Esophagus muscularis mucosa (tissue), 4 donors: ENCODE measurements at regions not wholly inside any gene's neighbourhood (a gene's known extent, or its start where the extent isn't known, plus 50 kb on each side); places are given as distances from the start of the nearest gene placed in this dataset.

Experiments used
- DNase-seq: peaks from one replicate; pipeline ENCODE4 v3.0.0-alpha.2; 2017; ENCODE audit errors: extremely low spot score
- H3K27ac ChIP-seq, 4 donors: fragments of 200-600 bp; sonication (generic); replicated peaks in 1 of 4; 1 replicate in 3 of 4; 2 replicates in 1 of 4; pipeline ENCODE4 v1.5.1; 2016 to 2019; ENCODE audit warnings: mild to moderate bottlenecking in 1 of 4
- H3K27me3 ChIP-seq, 4 donors: fragments of 200-600 bp; sonication (generic); one replicate each; pipeline versions ENCODE4 v1.5.1 to v1.6.0; 2016 to 2019
- H3K36me3 ChIP-seq, 4 donors: fragments of 200-600 bp; sonication (generic); one replicate each; pipeline ENCODE4 v1.5.1; 2016 to 2019
- H3K4me1 ChIP-seq, 4 donors: fragments of 200-600 bp; sonication (generic); one replicate each; pipeline ENCODE4 v1.5.1; 2016 to 2019
- H3K4me3 ChIP-seq, 4 donors: fragments of 200-600 bp; sonication (generic); 1 replicate in 2 of 4; 2 replicates in 2 of 4; pipeline ENCODE4 v1.5.1; 2016 to 2019; ENCODE audit warnings: mild to moderate bottlenecking in 4 of 4, moderate library complexity in 1 of 4
- H3K9me3 ChIP-seq, 4 donors: fragments of 200-600 bp; sonication (generic); 1 replicate in 3 of 4; 2 replicates in 1 of 4; pipeline ENCODE4 v1.5.1; 2016 to 2019
- CTCF ChIP-seq, 3 experiments: fragments of 200-600 bp in 2 of 3; fragments of 450-650 bp in 1 of 3; sonication (generic) in 2 of 3; IDR thresholded peaks; one replicate each; pipeline ENCODE4 v1.5.1; 2017 to 2019; ENCODE audit warnings: antibody characterized with exemption in 3 of 3, mild to moderate bottlenecking in 2 of 3, moderate library complexity in 1 of 3
- EP300 ChIP-seq: sonication (generic); formaldehyde crosslinking; IDR thresholded peaks from one replicate; pipeline ENCODE4 v1.6.1; 2017; ENCODE audit warnings: antibody characterized with exemption
- POLR2A ChIP-seq: fragments of 450-650 bp; IDR thresholded peaks from one replicate; pipeline ENCODE4 v1.6.1; 2017; ENCODE audit warnings: antibody characterized with exemption, moderate library complexity, mild to moderate bottlenecking, low read depth
- POLR2AphosphoS5 ChIP-seq, 2 donors: sonication (generic); formaldehyde crosslinking; IDR thresholded peaks; one replicate each; pipeline ENCODE4 v1.6.1; 2017; ENCODE audit warnings: antibody characterized with exemption in 2 of 2
- WGBS: methylation state at CpG from one replicate; pipeline ENCODE4 v1.1.5; 2018; 5-methylcytosine and 5-hydroxymethylcytosine counted together
- intact Hi-C: fragments of 100-400 bp; cut with DNase I; formaldehyde crosslinking; loops from one replicate; pipeline ENCODE4 v1.15.1; 2023

GRCh38 chr16:85359147-85359822 lies 247.0 kb upstream of the CIBAR2 start:
- Histone ChIP-seq H3K36me3 (no peaks in the 10 kb centered on the region), H3K4me3 (no peak overlapping the region), H3K27me3 (no peaks in the 10 kb centered on the region), H3K9me3 (peaks cover 0 to 4% (median 0%) of the 10 kb centered on the region in 4 donors), H3K4me1 (peaks cover 3 to 39% (median 27%) of the 10 kb centered on the region in 4 donors), H3K27ac (no peak overlapping the region)
- DNase-seq, result no peak
- WGBS, result 95% methylated on average over 11 of the region's 21 CpGs
- TF ChIP-seq CTCF (IDR thresholded peaks at IDR 0.05) (no peak), POLR2AphosphoS5 (IDR thresholded peaks at IDR 0.05) (no peak), EP300 (no peak), POLR2A (no peak)
- intact Hi-C loops, result no loop called here

DNA sequence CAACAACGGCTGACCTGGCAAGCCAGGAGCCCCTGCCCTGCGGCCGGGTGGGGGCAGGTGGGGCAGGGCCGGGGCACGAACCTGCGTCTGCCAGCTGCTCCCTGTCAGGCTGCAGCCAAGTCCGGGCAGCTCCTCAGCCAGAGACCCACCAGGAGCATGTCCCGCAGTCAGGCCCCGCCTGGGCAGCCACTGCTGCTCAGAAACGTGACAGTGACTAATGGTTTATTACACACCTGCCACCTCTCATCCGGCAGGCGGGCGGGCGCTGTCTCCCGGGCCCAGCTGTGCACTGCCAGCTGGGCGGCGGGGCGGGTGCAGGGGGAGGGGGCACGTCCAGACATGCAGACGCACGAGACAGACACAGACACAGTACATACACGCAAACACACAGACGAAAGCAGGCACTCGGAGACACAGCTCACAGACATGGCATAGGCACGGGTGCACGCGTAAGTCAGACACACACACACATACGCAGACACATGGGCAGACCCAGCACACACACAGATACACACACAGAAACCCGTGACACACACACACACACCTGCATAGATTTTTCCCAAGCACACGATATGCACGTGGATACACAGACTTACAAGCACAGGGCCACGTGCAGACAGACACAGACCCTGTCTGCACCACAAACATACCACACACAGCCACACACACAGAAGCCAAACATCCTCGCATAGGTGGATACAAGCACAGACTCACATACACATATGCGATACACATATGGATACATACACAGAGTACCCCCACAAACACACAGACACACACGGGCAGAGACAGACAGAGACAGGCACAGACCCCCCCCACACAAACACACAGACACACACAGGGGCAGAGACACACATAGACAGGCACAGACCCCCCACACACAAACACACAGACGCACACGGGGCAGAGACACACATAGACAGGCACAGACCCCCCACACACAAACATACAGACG lies 248.3 kb upstream of the CIBAR2 start:
- no peak overlapping the region for H3K27ac ChIP-seq
- 71% methylated on average over 16 of the region's 38 CpGs for WGBS

DNA sequence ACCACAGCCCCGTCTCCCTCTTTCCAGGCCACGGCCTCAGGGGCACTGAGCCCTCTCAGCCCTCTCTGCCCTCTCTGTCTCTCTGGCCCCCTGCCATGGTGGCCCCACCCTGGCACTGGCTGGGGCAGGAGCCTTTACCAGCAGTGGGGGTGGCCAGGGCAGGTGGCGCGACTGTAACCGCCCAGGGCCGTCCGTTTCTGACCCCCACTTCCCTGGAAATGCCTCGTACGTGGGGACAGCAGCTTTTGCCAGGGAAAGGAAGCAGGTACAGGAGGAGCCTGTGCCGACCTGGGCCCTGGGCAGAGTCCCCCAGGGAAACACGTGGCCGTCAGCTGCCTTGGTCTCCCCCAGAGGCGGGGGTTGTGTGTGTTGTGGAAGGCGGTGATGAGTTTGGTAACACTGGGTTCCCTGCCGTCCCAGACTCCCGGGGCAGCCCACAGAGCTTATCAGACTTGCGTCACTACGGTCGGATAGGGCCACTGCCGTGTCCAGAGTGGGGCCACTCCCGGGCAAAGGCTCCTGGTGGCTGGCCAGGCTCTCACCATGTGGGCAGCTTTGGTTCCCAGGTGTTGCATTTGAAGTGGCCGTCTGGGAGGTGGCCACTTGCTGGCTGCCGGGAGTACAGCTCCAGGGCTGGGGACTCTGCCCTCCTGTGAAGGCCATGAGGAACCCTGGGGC lies 249.3 kb upstream of the CIBAR2 start:
- intact Hi-C loops, result no loop called here
- H3K27me3 ChIP-seq, result peaks cover 0 to 3% (median 0%) of the 10 kb centered on the region in 4 donors
- no peak overlapping the region for H3K4me3 ChIP-seq
- H3K27ac ChIP-seq, result no peak overlapping the region
- H3K9me3 ChIP-seq, result peaks cover 0 to 4% (median 0%) of the 10 kb centered on the region in 4 donors
- WGBS, result 86% methylated on average over 8 of the region's 23 CpGs
- DNase-seq, result no peak
- peaks cover 3 to 49% (median 39%) of the 10 kb centered on the region in 4 donors for H3K4me1 ChIP-seq
- TF ChIP-seq POLR2A (no peak), EP300 (no peak), CTCF (IDR thresholded peaks at IDR 0.05) (no peak), POLR2AphosphoS5 (IDR thresholded peaks at IDR 0.05) (no peak)
- H3K36me3 ChIP-seq, result no peaks in the 10 kb centered on the region

More for the DNA sequence above, 248.3 kb upstream of the CIBAR2 start:
- TF ChIP-seq POLR2A (no peak), EP300 (no peak), CTCF (IDR thresholded peaks at IDR 0.05) (no peak)
- peaks cover 0 to 4% (median 0%) of the 10 kb centered on the region in 4 donors for H3K9me3 ChIP-seq
- H3K27me3 ChIP-seq, result no peaks in the 10 kb centered on the region
- intact Hi-C loops, result no loop called here
- H3K4me1 ChIP-seq, result peaks cover 3 to 40% (median 29%) of the 10 kb centered on the region in 4 donors
- no peaks in the 10 kb centered on the region for H3K36me3 ChIP-seq
- H3K4me3 ChIP-seq, result no peak overlapping the region
- no peak for DNase-seq

GRCh38 chr16:85362443-85362842 lies 250.2 kb upstream of the CIBAR2 start:
- peaks cover 3 to 58% (median 47%) of the 10 kb centered on the region in 4 donors for H3K4me1 ChIP-seq
- intact Hi-C loops, result no loop called here
- WGBS, result 92% methylated on average over 5 of the region's 6 CpGs
- peaks cover 0 to 3% (median 0%) of the 10 kb centered on the region in 4 donors for H3K27me3 ChIP-seq
- no peak overlapping the region for H3K27ac ChIP-seq
- no peaks in the 10 kb centered on the region for H3K36me3 ChIP-seq
- H3K4me3 ChIP-seq, result no peak overlapping the region
- peaks cover 0 to 4% (median 0%) of the 10 kb centered on the region in 4 donors for H3K9me3 ChIP-seq
- TF ChIP-seq POLR2A, result no peak
- no peak for TF ChIP-seq CTCF (IDR thresholded peaks at IDR 0.05)
- TF ChIP-seq EP300, result no peak
- no peak for TF ChIP-seq POLR2AphosphoS5 (IDR thresholded peaks at IDR 0.05)
- DNase-seq, result no peak
